ENCODE measurements at regions not wholly inside any gene's neighbourhood (a gene's known extent, or its start where the extent isn't known, plus 50 kb on each side); places are given as distances from the start of the nearest gene placed in this dataset.
"Not testable (repeated sequence)": the region's sequence is repeated elsewhere in the genome, so short reads cannot be mapped to it uniquely, and the experiment has no call there.

- no peak for DNase-seq (ENCODE audit: low spot score)
Observed at GRCh38 chr10:28733245-28733644, 55.9 kb downstream of the BAMBI start.

GRCh38 chr10:28733647-28734046, 56.3 kb downstream of the BAMBI start:
- DNase-seq (ENCODE audit: low spot score): no peak

GRCh38 chr10:28734938-28735759, 57.8 kb downstream of the BAMBI start:
- peak; percentile 77 for DNase-seq (ENCODE audit: low spot score)

- no peak for DNase-seq (ENCODE audit: low spot score)
Observed at GRCh38 chr10:28737096-28737495, 59.8 kb downstream of the BAMBI start.

GRCh38 chr10:28738200-28738599, 60.9 kb downstream of the BAMBI start:
- DNase-seq (ENCODE audit: low spot score): no peak

- DNase-seq (ENCODE audit: low spot score): no peak
Observed at GRCh38 chr10:28743576-28743975, 66.3 kb downstream of the BAMBI start.

- DNase-seq (ENCODE audit: low spot score): no peak
Observed at GRCh38 chr10:28744069-28744768, 66.9 kb downstream of the BAMBI start.

- no peak for DNase-seq (ENCODE audit: low spot score)
Observed at GRCh38 chr10:28754930-28755718, 77.8 kb downstream of the BAMBI start.

- no peak for DNase-seq (ENCODE audit: low spot score)
Observed at GRCh38 chr10:28761084-28761846, 83.9 kb downstream of the BAMBI start.

- no peak for DNase-seq (ENCODE audit: low spot score)
Observed at GRCh38 chr10:28763471-28764170, 86.3 kb downstream of the BAMBI start.

- no peak for DNase-seq (ENCODE audit: low spot score)
Observed at GRCh38 chr10:28765641-28766040, 88.3 kb downstream of the BAMBI start.

- peak; percentile 17 for DNase-seq (ENCODE audit: low spot score)
Observed at GRCh38 chr10:28768227-28768626, 90.9 kb downstream of the BAMBI start.

GRCh38 chr10:28769091-28769604, 91.8 kb downstream of the BAMBI start:
- no peak for DNase-seq (ENCODE audit: low spot score)

GRCh38 chr10:28771580-28772090, 94.3 kb downstream of the BAMBI start:
- not testable (repeated sequence) for DNase-seq (ENCODE audit: low spot score)

GRCh38 chr10:28774051-28774995, 97.0 kb downstream of the BAMBI start:
- DNase-seq (ENCODE audit: low spot score): no peak

GRCh38 chr10:28775773-28776172, 98.5 kb downstream of the BAMBI start:
- DNase-seq (ENCODE audit: low spot score): no peak

GRCh38 chr10:28776519-28776918, 99.2 kb downstream of the BAMBI start:
- DNase-seq (ENCODE audit: low spot score): no peak

GRCh38 chr10:28777911-28778310, 100.6 kb downstream of the BAMBI start:
- DNase-seq (ENCODE audit: low spot score): no peak

- DNase-seq (ENCODE audit: low spot score): no peak
Observed at GRCh38 chr10:28778524-28778923, 101.2 kb downstream of the BAMBI start.

- DNase-seq (ENCODE audit: low spot score): no peak
Observed at GRCh38 chr10:28781296-28781695, 104.0 kb downstream of the BAMBI start.
